HepG2 (cell line): ENCODE measurements at regions not wholly inside any gene's neighbourhood (a gene's known extent, or its start where the extent isn't known, plus 50 kb on each side); places are given as distances from the start of the nearest gene placed in this dataset.

Experiments used
- KIAA2018 ChIP-seq: sonication (generic); formaldehyde crosslinking; IDR thresholded peaks from 2 replicates; pipeline ENCODE4 v1.5.0; 2020; ENCODE audit warnings: mild to moderate bottlenecking, missing genetic modification reagents, borderline replicate concordance
- POLR2AphosphoS2 ChIP-seq: IDR thresholded peaks from 2 replicates; pipeline ENCODE4 v1.6.1; 2011; ENCODE audit warnings: low read depth, low read length, improper control_type of control experiment
- SNAPC4 ChIP-seq: sonication (generic); formaldehyde crosslinking; IDR thresholded peaks from 2 replicates; pipeline ENCODE4 v1.4.0; 2020; ENCODE audit warnings: mild to moderate bottlenecking, missing genetic modification reagents
- SP140L ChIP-seq: sonication (generic); formaldehyde crosslinking; IDR thresholded peaks from 2 replicates; pipeline ENCODE4 v1.4.0; 2020; ENCODE audit warnings: missing genetic modification reagents, borderline replicate concordance
- TGIF2 ChIP-seq: IDR thresholded peaks from 2 replicates; pipeline ENCODE4 v1.6.1; 2016; ENCODE audit warnings: control low read depth, missing compliant biosample characterization
- ZFP36L1 ChIP-seq: sonication (generic); formaldehyde crosslinking; IDR thresholded peaks from 2 replicates; pipeline ENCODE4 v1.8.0; 2022; ENCODE audit warnings: mild to moderate bottlenecking, missing genetic modification reagents, moderate library complexity
- ZNF275 ChIP-seq: sonication (generic); formaldehyde crosslinking; IDR thresholded peaks from 2 replicates; pipeline ENCODE4 v1.8.0; 2022; ENCODE audit warnings: missing genetic modification reagents, mild to moderate bottlenecking, inconsistent platforms, borderline replicate concordance
- ZNF687 ChIP-seq: sonication (generic); formaldehyde crosslinking; IDR thresholded peaks from 2 replicates; pipeline ENCODE4 v1.5.1; 2020; ENCODE audit warnings: mild to moderate bottlenecking, missing genetic modification reagents, moderate library complexity

GRCh38 chr21:43287795-43288755, 119.3 kb downstream of the CRYAA start (continued):
- TF ChIP-seq SNAPC4 (CRISPR knock-in tag) (no peak), KIAA2018 (CRISPR knock-in tag) (no peak), POLR2AphosphoS2 (no peak), TGIF2 (peak; percentile 23; the same call in 1 of the 2 replicates), SP140L (CRISPR knock-in tag) (no peak), ZNF687 (CRISPR knock-in tag) (peak; percentile 61), ZFP36L1 (CRISPR knock-in tag) (no peak), ZNF275 (no peak)
